ENCODE measurements at regions not wholly inside any gene's neighbourhood (a gene's known extent, or its start where the extent isn't known, plus 50 kb on each side); places are given as distances from the start of the nearest gene placed in this dataset.

DNA sequence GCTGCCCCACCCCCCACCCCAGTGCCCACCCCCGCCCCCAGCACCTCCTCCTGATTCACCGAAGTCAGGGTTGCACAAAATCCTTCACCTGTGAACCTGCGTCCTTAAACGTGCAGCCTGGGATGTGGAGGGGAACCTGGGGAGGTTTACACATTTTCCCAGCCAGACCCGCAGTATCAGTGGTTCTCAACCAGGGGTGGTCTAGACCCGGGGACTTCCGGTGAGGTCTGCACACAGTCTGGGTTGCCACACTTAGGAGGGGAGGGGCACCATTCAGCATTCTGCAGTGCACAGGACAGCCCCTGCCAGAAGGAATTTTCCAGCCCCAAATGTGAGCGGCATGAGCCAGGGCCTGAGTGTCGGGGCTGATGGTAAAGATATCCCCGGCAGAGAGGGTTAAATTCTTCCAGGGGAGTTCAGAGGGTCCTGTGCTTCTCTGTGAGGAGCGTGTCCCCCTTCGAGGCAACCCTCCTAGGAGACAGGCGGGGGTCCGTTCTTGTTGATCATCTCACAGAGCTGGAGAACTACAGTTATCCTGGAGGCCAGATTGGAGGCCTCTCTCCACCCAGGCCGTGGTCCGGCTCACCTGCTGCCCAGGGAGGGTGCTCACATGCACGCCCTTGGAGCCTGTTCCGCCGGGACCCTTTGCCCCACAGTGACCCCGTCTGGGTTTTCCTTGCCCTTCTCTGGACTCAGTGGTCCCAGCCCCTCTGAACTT, 113.6 kb downstream of the SIK1 start:
- no peak for TF ChIP-seq POLR2A (IDR thresholded peaks at IDR 0.05)
- TF ChIP-seq, protein P1, sequence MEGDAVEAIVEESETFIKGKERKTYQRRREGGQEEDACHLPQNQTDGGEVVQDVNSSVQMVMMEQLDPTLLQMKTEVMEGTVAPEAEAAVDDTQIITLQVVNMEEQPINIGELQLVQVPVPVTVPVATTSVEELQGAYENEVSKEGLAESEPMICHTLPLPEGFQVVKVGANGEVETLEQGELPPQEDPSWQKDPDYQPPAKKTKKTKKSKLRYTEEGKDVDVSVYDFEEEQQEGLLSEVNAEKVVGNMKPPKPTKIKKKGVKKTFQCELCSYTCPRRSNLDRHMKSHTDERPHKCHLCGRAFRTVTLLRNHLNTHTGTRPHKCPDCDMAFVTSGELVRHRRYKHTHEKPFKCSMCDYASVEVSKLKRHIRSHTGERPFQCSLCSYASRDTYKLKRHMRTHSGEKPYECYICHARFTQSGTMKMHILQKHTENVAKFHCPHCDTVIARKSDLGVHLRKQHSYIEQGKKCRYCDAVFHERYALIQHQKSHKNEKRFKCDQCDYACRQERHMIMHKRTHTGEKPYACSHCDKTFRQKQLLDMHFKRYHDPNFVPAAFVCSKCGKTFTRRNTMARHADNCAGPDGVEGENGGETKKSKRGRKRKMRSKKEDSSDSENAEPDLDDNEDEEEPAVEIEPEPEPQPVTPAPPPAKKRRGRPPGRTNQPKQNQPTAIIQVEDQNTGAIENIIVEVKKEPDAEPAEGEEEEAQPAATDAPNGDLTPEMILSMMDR (IDR thresholded peaks at IDR 0.05), result no peak
